GM12878 (cell line): ENCODE measurements at regions not wholly inside any gene's neighbourhood (a gene's known extent, or its start where the extent isn't known, plus 50 kb on each side); places are given as distances from the start of the nearest gene placed in this dataset.

Source experiments
- LARP7 ChIP-seq: fragments of 450-650 bp; IDR thresholded peaks from 2 replicates; pipeline ENCODE4 v1.6.1; 2017; ENCODE audit warnings: mild to moderate bottlenecking
- TAF1 ChIP-seq: IDR thresholded peaks from 2 replicates; pipeline ENCODE4 v1.6.1; 2011; ENCODE audit warnings: mild to moderate bottlenecking, low read depth, low read length, borderline replicate concordance
- TF ChIP-seq, protein P1 (sequence below), 3 experiments: IDR thresholded peaks in 2 of 3; conservative IDR thresholded peaks in 1 of 3; 2 replicates each; pipeline ENCODE4 v1.5.1; 2011; ENCODE audit warnings: low read depth in 3 of 3, low read length in 3 of 3, mild to moderate bottlenecking in 3 of 3, control low read depth in 2 of 3, moderate library complexity in 2 of 3, inconsistent platforms in 1 of 3, mixed read lengths in 1 of 3; ENCODE audit not compliant: control insufficient read depth in 2 of 3, insufficient read depth in 1 of 3; ENCODE audit errors: extremely low read depth in 1 of 3

DNA sequence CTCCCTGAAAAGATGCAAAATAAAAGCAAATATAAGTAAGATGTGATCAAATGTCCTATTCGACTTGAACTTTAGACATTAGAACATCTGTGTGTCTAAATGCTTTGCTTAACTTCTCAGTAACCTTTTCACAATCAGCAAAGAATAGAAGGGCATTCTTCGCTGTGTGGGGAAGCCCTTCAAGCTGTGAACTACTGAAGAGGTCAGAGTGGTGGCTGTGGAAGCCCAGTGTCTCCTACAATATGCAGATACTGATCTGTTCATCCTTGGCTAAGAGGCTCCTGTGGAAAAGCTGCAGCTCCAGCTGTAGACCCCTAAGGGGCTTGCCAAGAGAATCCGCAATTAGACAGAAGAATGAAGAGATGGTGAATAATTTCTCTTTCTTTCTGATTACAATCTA lies 400.3 kb upstream of the SASH1 start:
- TF ChIP-seq, protein P1, sequence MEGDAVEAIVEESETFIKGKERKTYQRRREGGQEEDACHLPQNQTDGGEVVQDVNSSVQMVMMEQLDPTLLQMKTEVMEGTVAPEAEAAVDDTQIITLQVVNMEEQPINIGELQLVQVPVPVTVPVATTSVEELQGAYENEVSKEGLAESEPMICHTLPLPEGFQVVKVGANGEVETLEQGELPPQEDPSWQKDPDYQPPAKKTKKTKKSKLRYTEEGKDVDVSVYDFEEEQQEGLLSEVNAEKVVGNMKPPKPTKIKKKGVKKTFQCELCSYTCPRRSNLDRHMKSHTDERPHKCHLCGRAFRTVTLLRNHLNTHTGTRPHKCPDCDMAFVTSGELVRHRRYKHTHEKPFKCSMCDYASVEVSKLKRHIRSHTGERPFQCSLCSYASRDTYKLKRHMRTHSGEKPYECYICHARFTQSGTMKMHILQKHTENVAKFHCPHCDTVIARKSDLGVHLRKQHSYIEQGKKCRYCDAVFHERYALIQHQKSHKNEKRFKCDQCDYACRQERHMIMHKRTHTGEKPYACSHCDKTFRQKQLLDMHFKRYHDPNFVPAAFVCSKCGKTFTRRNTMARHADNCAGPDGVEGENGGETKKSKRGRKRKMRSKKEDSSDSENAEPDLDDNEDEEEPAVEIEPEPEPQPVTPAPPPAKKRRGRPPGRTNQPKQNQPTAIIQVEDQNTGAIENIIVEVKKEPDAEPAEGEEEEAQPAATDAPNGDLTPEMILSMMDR (IDR thresholded peaks at IDR 0.05 in 2 of 3, conservative IDR thresholded peaks at IDR 0.05 in 1 of 3; ENCODE audit: control insufficient read depth in 2 of 3, extremely low read depth in 1 of 3, insufficient read depth in 1 of 3, low read depth in 3 of 3, low read length in 3 of 3) = no peak
- TF ChIP-seq LARP7 (no peak), TAF1 (no peak)
